ENCODE measurements at regions not wholly inside any gene's neighbourhood (a gene's known extent, or its start where the extent isn't known, plus 50 kb on each side); places are given as distances from the start of the nearest gene placed in this dataset.

GRCh38 chr20:57070296-57070695, 196.1 kb downstream of the BMP7 start:
- peaks cover 17% of the 10 kb centered on the region for H3K27me3 ChIP-seq (ENCODE audit: insufficient read depth, low read length)
- no peaks in the 10 kb centered on the region for H3K9me3 ChIP-seq (ENCODE audit: low read depth, low read length)
- no peak overlapping the region for H3K4me3 ChIP-seq (ENCODE audit: low read length)
- no peaks in the 10 kb centered on the region for H3K4me1 ChIP-seq (ENCODE audit: insufficient read depth, low read length)

- Histone ChIP-seq H3K27me3 (ENCODE audit: insufficient read depth, low read length) (peaks cover 17% of the 10 kb centered on the region), H3K4me3 (ENCODE audit: low read length) (no peak overlapping the region), H3K9me3 (ENCODE audit: low read depth, low read length) (no peaks in the 10 kb centered on the region), H3K4me1 (ENCODE audit: insufficient read depth, low read length) (no peaks in the 10 kb centered on the region)
These were observed 195.1 kb downstream of the BMP7 start for GRCh38 chr20:57071283-57071731.

GRCh38 chr20:57071954-57072583, 194.4 kb downstream of the BMP7 start:
- Histone ChIP-seq H3K9me3 (ENCODE audit: low read depth, low read length) (no peaks in the 10 kb centered on the region), H3K27me3 (ENCODE audit: insufficient read depth, low read length) (peaks cover 17% of the 10 kb centered on the region), H3K4me3 (ENCODE audit: low read length) (no peak overlapping the region), H3K4me1 (ENCODE audit: insufficient read depth, low read length) (no peaks in the 10 kb centered on the region)

GRCh38 chr20:57073402-57073801, 193.0 kb downstream of the BMP7 start:
- peaks cover 5% of the 10 kb centered on the region for H3K9me3 ChIP-seq (ENCODE audit: low read depth, low read length)
- peaks cover 17% of the 10 kb centered on the region for H3K27me3 ChIP-seq (ENCODE audit: insufficient read depth, low read length)
- H3K4me1 ChIP-seq (ENCODE audit: insufficient read depth, low read length), result no peaks in the 10 kb centered on the region
- no peak overlapping the region for H3K4me3 ChIP-seq (ENCODE audit: low read length)

GRCh38 chr20:57074386-57074785, 192.1 kb downstream of the BMP7 start:
- peaks cover 17% of the 10 kb centered on the region for H3K27me3 ChIP-seq (ENCODE audit: insufficient read depth, low read length)
- no peaks in the 10 kb centered on the region for H3K4me1 ChIP-seq (ENCODE audit: insufficient read depth, low read length)
- no peak overlapping the region for H3K4me3 ChIP-seq (ENCODE audit: low read length)
- peaks cover 15% of the 10 kb centered on the region for H3K9me3 ChIP-seq (ENCODE audit: low read depth, low read length)

- Histone ChIP-seq H3K27me3 (ENCODE audit: insufficient read depth, low read length) (peaks cover 17% of the 10 kb centered on the region), H3K4me3 (ENCODE audit: low read length) (no peak overlapping the region), H3K9me3 (ENCODE audit: low read depth, low read length) (peaks cover 19% of the 10 kb centered on the region), H3K4me1 (ENCODE audit: insufficient read depth, low read length) (no peaks in the 10 kb centered on the region)
These were observed 191.3 kb downstream of the BMP7 start for GRCh38 chr20:57075181-57075580.

GRCh38 chr20:57075603-57076002, 190.8 kb downstream of the BMP7 start:
- Histone ChIP-seq H3K4me3 (ENCODE audit: low read length) (no peak overlapping the region), H3K27me3 (ENCODE audit: insufficient read depth, low read length) (peaks cover 17% of the 10 kb centered on the region)

GRCh38 chr20:57076152-57076652, 190.2 kb downstream of the BMP7 start:
- peaks cover 13% of the 10 kb centered on the region for H3K27me3 ChIP-seq (ENCODE audit: insufficient read depth, low read length)
- peaks cover 19% of the 10 kb centered on the region for H3K9me3 ChIP-seq (ENCODE audit: low read depth, low read length)
- no peaks in the 10 kb centered on the region for H3K4me1 ChIP-seq (ENCODE audit: insufficient read depth, low read length)
- H3K4me3 ChIP-seq (ENCODE audit: low read length), result no peak overlapping the region

More at GRCh38 chr20:57075603-57076002, 190.8 kb downstream of the BMP7 start:
- H3K4me1 ChIP-seq (ENCODE audit: insufficient read depth, low read length), result no peaks in the 10 kb centered on the region
- H3K9me3 ChIP-seq (ENCODE audit: low read depth, low read length), result peaks cover 19% of the 10 kb centered on the region

- Histone ChIP-seq H3K4me3 (ENCODE audit: low read length) (no peak overlapping the region), H3K27me3 (ENCODE audit: insufficient read depth, low read length) (peaks cover 6% of the 10 kb centered on the region), H3K9me3 (ENCODE audit: low read depth, low read length) (peaks cover 19% of the 10 kb centered on the region), H3K4me1 (ENCODE audit: insufficient read depth, low read length) (no peaks in the 10 kb centered on the region)
These were observed 189.5 kb downstream of the BMP7 start for GRCh38 chr20:57076951-57077350.

GRCh38 chr20:57078116-57078515, 188.3 kb downstream of the BMP7 start:
- Histone ChIP-seq H3K27me3 (ENCODE audit: insufficient read depth, low read length) (no peaks in the 10 kb centered on the region), H3K9me3 (ENCODE audit: low read depth, low read length) (peaks cover 19% of the 10 kb centered on the region), H3K4me1 (ENCODE audit: insufficient read depth, low read length) (no peaks in the 10 kb centered on the region), H3K4me3 (ENCODE audit: low read length) (no peak overlapping the region)

GRCh38 chr20:57079031-57080005, 187.1 kb downstream of the BMP7 start:
- H3K9me3 ChIP-seq (ENCODE audit: low read depth, low read length), result peaks cover 19% of the 10 kb centered on the region
- H3K4me1 ChIP-seq (ENCODE audit: insufficient read depth, low read length), result no peaks in the 10 kb centered on the region
- H3K4me3 ChIP-seq (ENCODE audit: low read length), result no peak overlapping the region
- no peaks in the 10 kb centered on the region for H3K27me3 ChIP-seq (ENCODE audit: insufficient read depth, low read length)

GRCh38 chr20:57080796-57081195, 185.6 kb downstream of the BMP7 start:
- H3K4me3 ChIP-seq (ENCODE audit: low read length), result no peak overlapping the region

GRCh38 chr20:57082357-57082945, 184.0 kb downstream of the BMP7 start:
- Histone ChIP-seq H3K27me3 (ENCODE audit: insufficient read depth, low read length) (no peaks in the 10 kb centered on the region), H3K4me3 (ENCODE audit: low read length) (no peak overlapping the region), H3K9me3 (ENCODE audit: low read depth, low read length) (peaks cover 19% of the 10 kb centered on the region), H3K4me1 (ENCODE audit: insufficient read depth, low read length) (no peaks in the 10 kb centered on the region)

More at GRCh38 chr20:57080796-57081195, 185.6 kb downstream of the BMP7 start:
- Histone ChIP-seq H3K4me1 (ENCODE audit: insufficient read depth, low read length) (no peaks in the 10 kb centered on the region), H3K27me3 (ENCODE audit: insufficient read depth, low read length) (no peaks in the 10 kb centered on the region), H3K9me3 (ENCODE audit: low read depth, low read length) (peaks cover 19% of the 10 kb centered on the region)

- Histone ChIP-seq H3K27me3 (ENCODE audit: insufficient read depth, low read length) (no peaks in the 10 kb centered on the region), H3K4me1 (ENCODE audit: insufficient read depth, low read length) (no peaks in the 10 kb centered on the region), H3K9me3 (ENCODE audit: low read depth, low read length) (peaks cover 17% of the 10 kb centered on the region), H3K4me3 (ENCODE audit: low read length) (no peak overlapping the region)
These were observed 183.4 kb downstream of the BMP7 start for GRCh38 chr20:57083072-57083471.

GRCh38 chr20:57086066-57086465, 180.4 kb downstream of the BMP7 start:
- Histone ChIP-seq H3K4me3 (ENCODE audit: low read length) (no peak overlapping the region), H3K9me3 (ENCODE audit: low read depth, low read length) (no peaks in the 10 kb centered on the region), H3K27me3 (ENCODE audit: insufficient read depth, low read length) (no peaks in the 10 kb centered on the region), H3K4me1 (ENCODE audit: insufficient read depth, low read length) (no peaks in the 10 kb centered on the region)

Measured in mononuclear cell (primary cell).